ENCODE measurements at regions not wholly inside any gene's neighbourhood (a gene's known extent, or its start where the extent isn't known, plus 50 kb on each side); places are given as distances from the start of the nearest gene placed in this dataset.
A peak's percentile ranks its signal among the peaks of the same experiment; 100 is the strongest.

- H3K4me1 ChIP-seq = no peaks in the 10 kb centered on the region
- H3K9me3 ChIP-seq = no peaks in the 10 kb centered on the region
- no peak overlapping the region for H3K27ac ChIP-seq
- no peaks in the 10 kb centered on the region for H3K27me3 ChIP-seq
- no peaks in the 10 kb centered on the region for H3K36me3 ChIP-seq
- no peak for TF ChIP-seq CTCF (IDR thresholded peaks at IDR 0.05)
- no peak for ATAC-seq
- no peak overlapping the region for H3K4me3 ChIP-seq
- intact Hi-C loops (cut with DNase I) = no loop called here
- DNase-seq = no peak
These were observed 329.1 kb downstream of the PPARGC1A start for GRCh38 chr4:23560748-23561147.

- no peak for ATAC-seq
- no peaks in the 10 kb centered on the region for H3K4me1 ChIP-seq
- H3K27me3 ChIP-seq = no peaks in the 10 kb centered on the region
- no peak overlapping the region for H3K4me3 ChIP-seq
- no peaks in the 10 kb centered on the region for H3K36me3 ChIP-seq
- DNase-seq = peak in 2 of 4 donors; percentile 14 to 26
- H3K27ac ChIP-seq = no peak overlapping the region
- H3K9me3 ChIP-seq = peaks cover 0 to 24% of the 10 kb centered on the region in 2 donors
- TF ChIP-seq CTCF (IDR thresholded peaks at IDR 0.05) = no peak
- intact Hi-C loops (cut with DNase I) = no loop called here
These were observed 331.7 kb downstream of the PPARGC1A start for GRCh38 chr4:23558101-23558500.

GRCh38 chr4:23547601-23548000, 342.2 kb downstream of the PPARGC1A start:
- no peak for DNase-seq
- intact Hi-C loops (cut with DNase I) = no loop called here
- ATAC-seq = no peak
- H3K27me3 ChIP-seq = no peaks in the 10 kb centered on the region
- peaks cover 0 to 6% of the 10 kb centered on the region in 2 donors for H3K9me3 ChIP-seq
- H3K4me3 ChIP-seq = no peak overlapping the region
- TF ChIP-seq CTCF (IDR thresholded peaks at IDR 0.05) = no peak
- no peak overlapping the region for H3K27ac ChIP-seq
- no peaks in the 10 kb centered on the region for H3K4me1 ChIP-seq
- H3K36me3 ChIP-seq = no peaks in the 10 kb centered on the region

- ATAC-seq (no peak), DNase-seq (peak in 2 of 4 donors; percentile 18 to 26)
- no peaks in the 10 kb centered on the region for H3K4me1 ChIP-seq
- TF ChIP-seq CTCF (IDR thresholded peaks at IDR 0.05) = no peak
- no peaks in the 10 kb centered on the region for H3K36me3 ChIP-seq
- H3K27me3 ChIP-seq = no peaks in the 10 kb centered on the region
- no peak overlapping the region for H3K4me3 ChIP-seq
- no peak overlapping the region for H3K27ac ChIP-seq
- peaks cover 0 to 4% of the 10 kb centered on the region in 2 donors for H3K9me3 ChIP-seq
- intact Hi-C loops (cut with DNase I) = no loop called here
These were observed 342.8 kb downstream of the PPARGC1A start for GRCh38 chr4:23547096-23547495.

GRCh38 chr4:23539969-23540569, 349.8 kb downstream of the PPARGC1A start:
- TF ChIP-seq CTCF (IDR thresholded peaks at IDR 0.05) = no peak
- H3K9me3 ChIP-seq = peaks cover 0 to 21% of the 10 kb centered on the region in 2 donors
- ATAC-seq (no peak), DNase-seq (no peak)
- H3K27me3 ChIP-seq = no peaks in the 10 kb centered on the region
- intact Hi-C loops (cut with DNase I) = no loop called here
- no peaks in the 10 kb centered on the region for H3K4me1 ChIP-seq
- no peak overlapping the region for H3K27ac ChIP-seq
- no peak overlapping the region for H3K4me3 ChIP-seq
- H3K36me3 ChIP-seq = no peaks in the 10 kb centered on the region
